HG02938 (cell line): ENCODE measurements at regions not wholly inside any gene's neighbourhood (a gene's known extent, or its start where the extent isn't known, plus 50 kb on each side); places are given as distances from the start of the nearest gene placed in this dataset.
"Not testable (repeated sequence)": the region's sequence is repeated elsewhere in the genome, so short reads cannot be mapped to it uniquely, and the experiment has no call there.

Experiments used
- ATAC-seq: cut with Tn5 transposase; IDR thresholded peaks from one replicate; pipeline ENCODE4 v1.9.1; 2021; ENCODE audit warnings: mild to moderate bottlenecking, moderate library complexity; ENCODE audit not compliant: unreplicated experiment

DNA sequence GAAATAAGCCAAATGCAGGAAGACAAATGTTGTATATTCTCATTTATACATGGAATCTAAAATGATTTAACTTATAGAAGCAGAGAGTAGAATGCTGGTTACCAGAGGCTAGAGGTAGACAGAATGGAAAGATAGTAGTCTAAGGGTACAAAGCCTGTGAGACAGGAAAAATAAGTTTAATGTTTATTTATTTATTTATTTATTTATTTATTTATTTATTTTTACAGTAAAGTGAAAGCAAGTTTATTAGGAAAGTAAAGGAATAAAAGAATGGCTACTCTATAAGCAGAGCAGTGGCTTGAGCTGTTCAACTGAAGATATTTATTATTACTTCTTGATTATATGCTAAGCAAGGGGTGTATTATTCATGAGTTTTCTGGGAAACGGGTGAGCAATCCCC, 203.2 kb downstream of the LAS1L start:
- ATAC-seq, result no peak

DNA sequence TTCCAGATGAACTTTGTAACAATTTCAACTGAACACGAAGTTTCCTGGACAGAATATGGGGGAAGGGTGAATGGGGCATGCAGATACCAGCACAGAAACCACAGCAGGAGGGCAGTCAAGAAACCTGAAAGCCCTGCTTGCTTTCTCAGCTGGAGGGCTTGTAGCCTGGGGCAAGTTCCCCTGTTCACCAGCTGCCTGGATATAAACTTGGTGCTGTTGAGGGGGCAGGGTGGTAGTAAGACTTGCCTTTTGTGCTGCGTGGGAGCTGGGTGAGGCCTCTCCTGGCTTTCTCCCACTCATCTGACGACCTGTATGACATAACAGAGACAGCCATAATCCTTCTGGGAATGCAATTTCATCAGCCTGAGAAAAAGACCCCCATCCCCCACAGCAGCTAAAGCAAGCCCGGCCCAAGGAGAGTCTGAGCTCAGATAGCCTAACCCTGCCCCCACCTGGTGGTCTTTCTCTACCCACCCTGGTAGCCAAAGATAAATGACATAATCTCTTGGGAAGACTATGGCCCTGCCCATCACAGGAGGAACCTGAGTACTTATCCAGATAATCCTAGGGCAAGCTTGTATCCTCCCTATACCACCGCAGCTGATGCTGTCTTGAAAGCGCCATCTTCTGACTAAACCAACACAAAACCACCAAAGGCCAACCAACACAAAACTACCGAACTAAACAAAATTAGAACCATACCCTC, 234.3 kb downstream of the LAS1L start:
- ATAC-seq, result no peak

DNA sequence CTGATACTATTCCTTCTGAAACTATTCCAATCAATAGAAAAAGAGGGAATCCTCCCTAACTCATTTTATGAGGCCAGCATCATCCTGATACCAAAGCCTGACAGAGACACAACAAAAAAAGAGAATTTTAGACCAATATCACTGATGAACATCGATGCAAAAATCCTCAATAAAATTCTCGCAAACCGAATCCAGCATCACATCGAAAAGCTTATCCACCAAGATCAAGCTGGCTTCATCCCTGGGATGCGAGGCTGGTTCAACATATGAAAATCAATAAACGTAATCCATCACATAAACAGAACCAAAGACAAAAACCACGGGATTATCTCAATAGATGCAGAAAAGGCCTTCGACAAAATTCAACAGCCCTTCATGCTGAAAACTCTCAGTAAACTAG, 251.7 kb downstream of the LAS1L start:
- not testable (repeated sequence) for ATAC-seq

DNA sequence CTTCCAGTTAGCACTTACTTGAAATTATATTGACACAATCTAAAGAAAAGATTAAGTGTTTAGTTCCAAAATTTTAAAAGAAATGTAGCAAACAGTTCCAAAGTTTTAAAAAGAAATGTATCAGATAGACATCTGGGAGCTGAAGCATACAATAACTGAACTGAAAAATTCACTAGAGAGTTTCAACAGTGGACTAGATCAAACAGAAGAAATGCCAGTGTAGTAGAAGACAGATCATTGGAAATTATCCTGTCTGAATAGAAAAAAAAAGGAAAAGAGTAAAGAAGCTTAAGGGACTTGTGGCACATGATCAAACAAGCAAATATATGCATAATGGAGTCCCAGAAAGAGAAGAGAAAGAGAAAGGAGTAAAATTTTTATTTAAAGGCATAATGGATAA, 261.4 kb downstream of the LAS1L start:
- ATAC-seq, result no peak

DNA sequence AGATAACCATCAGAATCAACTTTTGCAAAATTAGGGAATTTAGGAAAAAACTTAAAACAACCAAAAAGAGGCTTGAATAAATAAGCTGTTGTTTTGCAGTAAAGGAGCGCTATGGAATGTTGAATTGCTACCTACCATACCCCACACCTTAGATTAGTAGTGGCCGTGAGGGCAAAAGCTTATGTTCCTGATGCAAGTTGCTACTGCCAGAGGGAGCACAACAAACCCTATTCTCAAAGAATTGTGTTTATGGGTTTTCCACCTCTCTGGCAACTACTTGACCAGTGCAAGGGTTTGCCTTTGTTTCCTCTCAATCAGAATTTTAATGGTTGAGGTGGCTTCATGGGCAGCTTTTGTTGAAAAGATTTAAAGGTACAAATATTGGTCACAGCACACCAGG, 268.1 kb downstream of the LAS1L start:
- no peak for ATAC-seq

DNA sequence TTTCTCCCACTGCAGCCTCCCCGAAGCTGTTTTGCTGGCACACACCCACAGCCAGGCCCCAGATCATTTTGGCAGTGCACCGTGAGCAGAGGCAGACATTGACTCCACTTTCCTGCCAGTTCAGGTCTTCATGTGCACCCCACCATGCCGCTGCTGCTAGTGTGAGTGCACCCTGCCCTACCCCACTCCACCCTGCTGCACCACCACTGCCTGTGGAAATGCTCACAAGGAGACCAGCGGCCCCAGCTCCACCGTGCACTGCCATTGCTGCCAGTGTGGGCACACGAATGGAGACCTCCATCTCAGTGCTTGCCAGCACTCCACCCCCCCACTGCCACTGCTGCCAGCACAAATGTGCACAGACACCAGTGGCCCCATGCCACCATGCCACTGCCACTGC, 277.6 kb upstream of the ZC4H2 start:
- ATAC-seq, result no peak

DNA sequence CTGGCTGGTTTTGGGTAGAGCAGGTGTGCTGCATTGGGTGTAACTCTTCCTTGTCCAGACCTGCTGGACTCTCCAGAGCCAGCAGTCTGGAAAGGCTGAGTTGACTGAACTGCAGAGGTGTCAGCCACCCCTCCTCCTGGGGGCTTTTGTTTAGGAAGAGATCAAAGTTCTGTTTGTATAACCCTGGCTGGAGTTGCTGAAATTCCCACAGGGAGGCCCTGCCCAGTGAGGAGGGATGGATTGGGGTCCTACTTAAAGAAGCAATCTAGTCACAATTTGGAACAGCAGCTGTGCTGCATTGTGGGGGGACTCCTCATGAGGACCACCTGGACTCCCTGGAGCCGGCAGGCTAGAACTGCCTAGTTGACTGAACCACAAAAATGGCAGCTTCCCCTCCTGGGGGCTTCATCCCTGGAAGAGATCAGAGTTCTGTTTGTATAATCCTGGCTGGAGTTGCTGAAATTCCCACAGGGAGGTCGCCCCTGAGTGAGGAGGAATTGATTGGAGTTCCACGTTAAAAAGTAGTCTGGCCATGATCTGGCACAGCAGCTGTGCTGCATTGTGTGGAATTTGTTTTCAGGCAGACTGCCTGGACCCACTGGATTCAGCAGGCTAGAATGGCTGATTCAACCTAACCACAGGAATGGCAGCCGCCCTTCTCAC, 264.9 kb upstream of the ZC4H2 start:
- no peak for ATAC-seq

DNA sequence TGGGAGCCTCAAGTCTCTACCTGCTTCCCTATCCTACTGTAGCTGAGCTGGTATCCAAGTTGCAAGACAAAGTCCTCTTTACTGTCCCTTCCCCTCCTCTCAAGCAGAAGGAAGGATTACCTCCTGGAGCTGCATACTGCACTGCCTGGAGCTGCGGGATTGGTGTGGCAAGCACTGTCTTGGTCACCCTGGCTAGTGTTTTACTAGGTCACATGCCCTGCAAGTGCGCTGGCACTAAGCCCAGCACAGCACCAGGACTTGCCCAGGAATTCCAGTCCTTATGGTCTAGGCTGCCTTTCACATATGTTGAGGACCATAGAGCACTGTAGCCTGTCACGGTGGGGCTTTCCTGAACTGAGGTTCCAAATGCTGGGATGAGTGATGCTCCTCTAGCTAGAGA, 227.3 kb upstream of the ZC4H2 start:
- ATAC-seq, result no peak

DNA sequence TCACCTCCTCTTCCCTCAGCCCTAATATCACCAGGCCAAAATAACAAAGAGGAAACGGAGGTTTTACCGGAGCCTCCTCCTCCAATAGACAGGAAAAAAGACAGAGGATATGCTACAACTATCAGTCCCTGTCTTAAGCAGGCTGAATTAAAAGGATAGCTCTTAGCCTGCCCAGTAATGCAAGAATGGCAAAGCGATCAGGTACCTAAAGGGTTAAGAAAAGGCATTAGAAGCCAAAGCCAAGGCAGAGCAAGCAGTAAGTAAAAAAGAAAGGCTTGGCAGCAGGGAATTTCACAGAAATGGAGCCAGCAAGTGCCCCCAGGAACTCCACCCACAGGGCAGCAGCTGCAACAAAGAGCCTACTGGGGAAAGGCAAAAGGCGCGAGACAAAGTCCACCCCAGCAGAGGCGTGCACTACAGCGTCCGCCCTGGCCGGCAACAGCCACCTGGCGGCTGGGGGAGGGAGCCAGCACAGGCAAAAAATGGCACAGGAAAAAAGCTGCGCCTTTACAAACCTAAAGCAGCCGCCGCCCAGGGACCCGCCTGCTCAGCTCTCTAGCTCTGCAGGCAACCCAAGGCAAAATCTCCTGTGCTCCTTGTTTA, 220.6 kb upstream of the ZC4H2 start:
- no peak for ATAC-seq

DNA sequence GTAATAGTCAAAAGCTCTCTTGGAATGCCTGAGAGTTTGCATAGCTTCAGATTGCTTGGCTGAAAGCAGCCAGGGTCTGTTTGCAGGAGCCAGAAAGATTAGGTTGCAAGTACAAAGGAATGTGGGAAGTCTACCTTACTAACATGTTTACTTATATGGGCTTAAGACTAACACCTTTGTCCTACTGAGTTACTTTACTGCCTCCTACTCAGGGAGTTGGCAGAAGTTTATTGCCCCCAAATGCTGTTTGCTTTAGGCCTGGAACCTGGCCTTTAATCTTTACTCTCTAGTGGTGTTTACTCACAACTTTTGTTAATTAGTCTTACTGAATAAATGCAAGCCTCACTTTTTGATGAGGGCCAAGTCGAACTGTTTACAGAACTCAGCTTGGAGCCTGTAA, 219.4 kb upstream of the ZC4H2 start:
- ATAC-seq, result no peak

DNA sequence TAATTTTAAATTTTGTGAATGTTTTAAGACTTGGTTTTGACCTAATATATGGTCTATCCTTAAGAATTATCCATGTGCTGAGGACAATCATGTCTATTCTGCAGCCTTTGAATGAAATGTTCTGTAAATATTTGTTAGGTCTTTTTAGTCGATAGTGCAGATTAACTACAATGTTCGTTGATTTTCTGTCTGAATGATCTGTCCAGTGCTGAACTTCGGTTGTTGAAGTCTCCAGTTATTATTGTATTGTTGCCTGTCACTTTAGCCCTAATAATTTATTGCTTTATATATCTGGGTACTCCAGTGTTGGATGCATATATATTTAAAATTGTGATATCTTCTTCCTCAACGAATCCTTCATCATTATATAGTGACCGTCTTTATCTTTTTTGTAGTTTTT, 218.3 kb upstream of the ZC4H2 start:
- no peak for ATAC-seq

DNA sequence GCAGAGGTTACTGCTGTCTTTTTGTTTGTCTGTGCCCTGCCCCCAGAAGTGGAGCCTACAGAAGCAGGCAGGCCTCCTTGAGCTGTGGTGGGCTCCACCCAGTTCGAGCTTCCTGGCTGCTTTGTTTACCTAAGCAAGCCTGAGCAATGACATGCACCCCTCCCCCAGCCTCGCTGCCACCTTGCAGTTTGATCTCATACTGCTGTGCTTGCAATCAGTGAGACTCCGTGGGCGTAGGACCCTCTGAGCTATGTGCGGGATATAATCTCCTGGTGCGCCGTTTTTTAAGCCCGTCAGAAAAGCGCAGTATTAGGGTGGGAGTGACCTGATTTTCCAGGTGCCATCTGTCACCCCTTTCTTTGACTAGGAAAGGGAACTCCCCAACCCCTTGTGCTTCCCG, 187.1 kb upstream of the ZC4H2 start:
- not testable (repeated sequence) for ATAC-seq

DNA sequence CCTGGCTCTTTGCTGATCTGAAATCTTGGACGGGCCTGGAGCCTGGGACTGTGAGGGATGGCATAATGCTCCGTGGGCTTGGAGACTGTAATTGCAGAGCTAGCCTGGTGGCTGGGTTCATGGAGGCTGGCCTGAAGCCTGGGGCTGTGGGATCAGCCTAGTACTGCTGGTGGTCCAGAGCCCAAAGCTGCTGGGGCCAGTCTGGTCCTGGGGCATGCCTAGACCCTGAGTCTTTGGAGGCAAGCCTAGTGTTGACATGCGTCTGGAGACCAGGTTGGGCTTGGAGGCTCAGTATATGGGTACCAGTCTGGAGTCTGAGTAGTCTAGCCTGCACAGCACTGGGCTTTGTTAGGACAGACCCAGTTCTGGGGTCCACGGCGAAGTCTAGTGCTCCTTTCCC, 172.0 kb upstream of the ZC4H2 start:
- no peak for ATAC-seq

DNA sequence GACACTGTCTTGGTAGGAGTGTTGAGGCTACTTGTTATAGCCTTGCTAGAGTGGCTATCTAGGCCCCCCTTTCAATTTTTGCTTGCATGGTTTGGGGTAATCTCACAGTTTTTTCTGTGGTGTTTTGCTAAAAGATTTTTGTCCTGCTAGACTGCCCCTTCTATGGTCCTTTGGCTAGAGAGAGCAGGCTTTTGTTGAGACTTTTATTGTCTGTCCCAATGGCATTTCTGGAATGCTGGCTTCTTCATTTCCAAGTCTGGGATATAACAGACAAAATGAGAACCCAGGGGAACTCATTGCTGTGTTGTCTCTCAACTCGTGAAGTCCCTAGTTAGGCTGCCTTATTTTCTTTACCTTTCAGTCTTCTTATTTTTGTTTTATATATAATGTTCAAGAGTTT, 160.2 kb upstream of the ZC4H2 start:
- ATAC-seq, result no peak

DNA sequence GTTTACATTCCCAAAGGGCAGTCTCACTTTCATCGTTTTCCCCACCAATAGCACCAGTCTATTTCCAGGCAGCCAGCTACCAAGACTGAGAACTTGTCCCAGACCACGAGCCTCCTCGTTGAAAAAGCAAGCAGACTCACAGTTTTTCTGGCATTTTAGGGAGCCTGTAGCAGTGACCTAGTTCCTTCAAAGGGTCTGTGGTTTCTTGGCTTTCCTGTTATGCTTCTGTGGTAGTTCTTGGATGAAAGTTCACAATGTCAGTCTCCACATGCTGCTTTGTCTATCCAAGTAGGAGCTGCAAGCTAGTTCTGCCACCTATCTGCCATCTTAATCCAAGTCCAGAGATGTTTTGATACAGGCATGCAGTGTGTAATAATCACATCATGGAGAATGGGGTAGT, 151.6 kb upstream of the ZC4H2 start:
- ATAC-seq, result no peak

DNA sequence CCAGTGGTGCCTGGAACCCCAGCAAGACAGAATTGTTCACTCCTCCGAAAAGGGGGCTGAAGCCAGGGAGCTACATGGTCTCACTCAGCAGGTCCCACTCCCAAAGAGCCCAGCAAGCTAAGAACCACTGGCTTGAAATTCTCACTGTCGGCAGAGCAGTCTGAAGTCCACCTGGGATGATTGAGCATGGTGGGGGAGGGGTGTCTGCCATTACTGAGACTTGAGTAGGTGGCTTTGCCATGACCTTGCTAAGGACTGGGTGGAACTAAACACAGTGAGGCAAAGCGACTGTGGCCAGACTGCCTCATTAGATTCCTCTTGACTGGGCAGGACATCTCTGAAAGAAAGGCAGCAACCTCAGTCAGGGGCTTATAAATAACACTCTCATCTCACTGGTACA, 122.6 kb upstream of the ZC4H2 start:
- no peak for ATAC-seq

DNA sequence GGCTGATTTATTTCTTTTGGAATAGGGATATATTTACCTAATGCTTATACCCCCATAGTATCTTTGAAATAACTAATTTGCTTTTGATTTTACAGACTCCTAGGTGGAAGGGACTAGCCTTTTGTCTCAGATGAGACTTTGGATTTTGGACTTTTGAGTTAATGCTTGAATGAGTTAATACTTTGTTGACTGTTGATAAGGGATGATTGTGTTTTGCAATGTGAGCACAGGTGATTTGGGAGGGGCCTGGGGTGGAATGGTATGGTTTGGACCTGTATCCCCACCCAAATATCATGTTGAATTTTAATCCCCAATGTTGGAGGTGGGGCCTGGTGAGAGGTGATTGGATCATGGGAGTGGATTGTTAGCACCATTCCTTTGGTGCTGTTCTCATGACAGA, 117.4 kb upstream of the ZC4H2 start:
- no peak for ATAC-seq

DNA sequence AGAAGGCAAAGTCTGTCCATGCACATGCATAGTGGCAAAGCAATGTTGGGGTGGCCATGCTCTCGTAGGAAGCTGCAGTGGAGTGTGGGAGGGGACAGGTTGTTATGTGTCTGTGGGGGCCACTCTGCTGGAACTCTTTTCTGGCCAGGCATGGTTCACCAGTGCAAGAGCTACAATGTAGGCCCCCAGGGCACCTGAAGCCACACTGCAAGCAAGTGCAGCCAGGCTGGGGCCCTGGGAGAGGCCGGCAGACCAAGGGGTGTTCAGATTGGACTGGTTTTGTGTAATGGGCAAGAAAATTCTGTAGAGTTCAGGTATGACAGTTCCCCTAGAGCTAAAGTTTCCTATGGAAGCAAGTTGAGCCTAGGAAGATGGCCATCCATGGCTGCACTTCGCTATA, 97.0 kb upstream of the ZC4H2 start:
- ATAC-seq, result no peak

DNA sequence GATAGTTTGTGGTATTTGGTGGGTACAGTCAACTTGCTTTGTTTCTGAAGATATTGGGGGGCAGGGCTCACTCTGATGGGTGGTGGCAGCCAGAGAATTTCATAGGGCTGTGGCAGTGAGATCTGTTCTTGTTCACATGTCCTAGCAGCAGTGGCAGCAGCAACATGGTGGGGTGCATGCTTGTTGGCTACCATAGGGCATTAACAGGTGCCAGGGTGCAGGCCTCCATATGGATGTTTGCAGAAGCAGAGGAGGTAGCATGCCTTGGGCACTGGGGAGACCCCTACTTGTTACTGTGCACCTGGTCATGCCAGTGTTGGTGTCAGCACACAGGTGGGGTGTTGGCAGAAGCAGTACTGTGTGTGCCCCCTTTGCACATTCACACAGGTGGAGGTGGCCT, 96.3 kb upstream of the ZC4H2 start:
- no peak for ATAC-seq

DNA sequence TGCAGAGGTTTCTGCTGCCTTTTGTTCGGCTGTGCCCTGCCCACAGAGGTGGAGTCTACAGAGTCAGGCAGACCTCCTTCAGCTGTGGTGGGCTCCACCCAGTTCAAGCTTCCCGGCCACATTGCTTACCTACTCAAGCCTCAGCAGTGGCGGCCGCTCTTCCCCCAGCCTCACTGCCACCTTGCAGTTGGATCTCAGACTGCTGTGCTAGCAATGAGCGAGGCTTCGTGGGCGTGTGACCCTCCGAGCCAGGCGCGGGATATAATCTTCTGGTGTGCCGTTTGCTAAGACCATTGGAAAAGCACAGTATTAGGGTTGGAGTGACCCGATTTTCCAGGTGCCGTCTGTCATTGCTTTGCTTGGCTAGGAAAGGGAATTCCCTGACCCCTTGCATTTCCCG, 82.4 kb upstream of the ZC4H2 start:
- ATAC-seq, result not testable (repeated sequence)

DNA sequence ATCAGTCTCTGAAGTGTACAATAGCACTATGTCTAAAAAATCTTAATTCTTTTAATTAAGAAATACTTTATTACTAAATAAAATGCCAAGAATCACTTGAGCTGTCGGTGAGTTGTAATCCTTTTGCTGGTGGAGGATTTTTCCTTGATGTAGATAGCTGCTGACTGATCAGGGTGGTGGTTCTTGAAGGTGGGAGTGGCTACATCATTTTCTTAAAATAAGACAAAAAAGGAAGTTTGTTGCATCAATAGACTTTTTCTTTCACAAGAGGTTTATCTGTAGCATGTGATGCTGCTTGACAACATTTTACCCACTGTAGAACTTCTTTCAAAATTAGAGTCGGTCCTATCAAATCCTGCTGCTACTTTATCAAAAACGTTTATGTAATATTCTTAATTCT, 68.8 kb upstream of the ZC4H2 start:
- ATAC-seq, result no peak

DNA sequence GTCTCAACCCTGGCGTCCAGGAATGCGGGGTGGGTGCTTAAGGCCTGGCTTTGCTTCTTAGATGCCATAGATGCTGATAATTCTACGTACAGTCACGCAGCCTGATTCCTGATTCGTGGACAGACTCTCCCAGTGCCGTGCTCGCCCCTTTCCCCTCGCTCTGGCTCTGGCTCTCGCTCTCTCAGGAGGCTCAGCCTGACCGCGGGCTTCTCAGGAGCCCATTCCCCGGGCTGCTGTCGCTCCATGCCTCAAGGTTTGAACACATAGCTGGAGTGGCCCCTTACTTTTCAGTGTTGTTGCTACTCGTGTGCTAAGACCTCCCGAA, 59.2 kb upstream of the ZC4H2 start:
- peak; percentile 10 for ATAC-seq
